H1 (cell line): ENCODE measurements at regions not wholly inside any gene's neighbourhood (a gene's known extent, or its start where the extent isn't known, plus 50 kb on each side); places are given as distances from the start of the nearest gene placed in this dataset.

ENCODE experiments used
- CTCF ChIA-PET: fragments of 300-600 bp; sonication (Branson Sonifier 250); formaldehyde crosslinking; loops from one replicate; lab custom pipeline; 2021; ENCODE audit not compliant: partially characterized antibody; lab: Charles Lee
- POLR2A ChIA-PET: fragments of 300-600 bp; sonication (Branson Sonifier 250); formaldehyde crosslinking; loops from one replicate; lab custom pipeline; 2021; ENCODE audit warnings: inconsistent platforms; ENCODE audit not compliant: partially characterized antibody; lab: Charles Lee
- DNase-seq, 2 experiments: peaks; one replicate each; pipeline versions ENCODE4 v3.0.0 to v3.0.0-alpha.2; 2010 to 2022; ENCODE audit warnings: low spot score in 2 of 2, low read depth in 1 of 2, mixed read lengths in 1 of 2
- FAIRE-seq: peaks from 2 replicates; lab custom pipeline; 2011; peaks lifted over from hg19 to GRCh38; lab: Jason Lieb, UNC
- H2AFZ ChIP-seq: 2 replicates; pipeline ENCODE4 v1.8.1; 2012; ENCODE audit warnings: low read length, inconsistent platforms
- H2AK5ac ChIP-seq: 2 replicates; pipeline ENCODE4 v1.6.1; 2013; ENCODE audit warnings: low read depth, low read length
- H2BK120ac ChIP-seq: replicated peaks from 2 replicates; pipeline ENCODE3; 2013; ENCODE audit warnings: low read depth, low read length, inconsistent platforms
- H2BK12ac ChIP-seq: 2 replicates; pipeline ENCODE4 v1.6.1; 2013; ENCODE audit warnings: low read depth, low read length
- H2BK15ac ChIP-seq: 2 replicates; pipeline ENCODE4 v1.6.1; 2013; ENCODE audit warnings: low read length
- H2BK20ac ChIP-seq: 2 replicates; pipeline ENCODE4 v1.6.1; 2013; ENCODE audit warnings: low read length
- H2BK5ac ChIP-seq: 2 replicates; pipeline ENCODE4 v1.6.1; 2013; ENCODE audit warnings: low read depth, low read length
- H3K14ac ChIP-seq: 2 replicates; pipeline ENCODE4 v1.6.1; 2013; ENCODE audit warnings: inconsistent platforms; ENCODE audit not compliant: insufficient read length
- H3K18ac ChIP-seq: 2 replicates; pipeline ENCODE4 v1.6.1; 2013; ENCODE audit warnings: low read length; ENCODE audit errors: extremely low read depth
- H3K23ac ChIP-seq: 2 replicates; pipeline ENCODE4 v1.6.1; 2013; ENCODE audit warnings: inconsistent platforms; ENCODE audit not compliant: insufficient read length
- H3K23me2 ChIP-seq: 2 replicates; pipeline ENCODE4 v1.6.1; 2013; ENCODE audit warnings: low read depth, low read length
- H3K27ac ChIP-seq: 2 replicates; pipeline ENCODE4 v1.6.1; 2011; ENCODE audit warnings: low read depth, low read length, inconsistent platforms
- H3K27me3 ChIP-seq, 4 experiments: replicated peaks in 1 of 4; 1 replicate in 1 of 4; 2 replicates in 3 of 4; pipeline versions ENCODE4 v1.6.1 to v1.8.1; 2011 to 2013; ENCODE audit warnings: low read length in 3 of 4, mild to moderate bottlenecking in 3 of 4, inconsistent platforms in 2 of 4, mixed read lengths in 2 of 4, moderate library complexity in 1 of 4; ENCODE audit not compliant: control insufficient read depth in 3 of 4, insufficient read depth in 3 of 4; ENCODE audit errors: extremely low read depth in 1 of 4
- H3K36me3 ChIP-seq, 4 experiments: 2 replicates each; pipeline versions ENCODE4 v1.6.1 to v1.8.1; 2011 to 2013; ENCODE audit warnings: mild to moderate bottlenecking in 4 of 4, low read length in 3 of 4, moderate library complexity in 2 of 4, control low read depth in 1 of 4, inconsistent platforms in 1 of 4; ENCODE audit not compliant: insufficient read depth in 4 of 4, control insufficient read depth in 2 of 4
- H3K4ac ChIP-seq: replicated peaks from 2 replicates; pipeline ENCODE3; 2013; ENCODE audit warnings: low read length, low read depth, mixed read lengths, inconsistent platforms; ENCODE audit not compliant: insufficient read length
- H3K4me1 ChIP-seq, 4 experiments: replicated peaks in 1 of 4; 1 replicate in 1 of 4; 2 replicates in 3 of 4; pipeline versions ENCODE4 v1.6.1 to v1.8.1; 2011 to 2013; ENCODE audit warnings: low read length in 3 of 4, inconsistent platforms in 2 of 4, mixed read lengths in 1 of 4; ENCODE audit not compliant: insufficient read depth in 4 of 4, control insufficient read depth in 3 of 4
- H3K4me2 ChIP-seq, 2 experiments: 2 replicates each; pipeline versions ENCODE4 v1.6.1 to v1.8.1; 2011 to 2013; ENCODE audit warnings: low read depth in 2 of 2, low read length in 2 of 2, control low read depth in 1 of 2, inconsistent platforms in 1 of 2, mild to moderate bottlenecking in 1 of 2; ENCODE audit not compliant: insufficient read depth in 1 of 2
- H3K4me3 ChIP-seq, 4 experiments: fragments of 200-600, 300-600 bp in 1 of 4; sonication (generic), shearing (Covaris generic), sonication (Bioruptor Twin) in 1 of 4; 2 replicates each; pipeline versions ENCODE4 v1.5.1 to v1.8.1; 2011 to 2016; ENCODE audit warnings: low read length in 4 of 4, low read depth in 3 of 4, control low read depth in 2 of 4, inconsistent platforms in 2 of 4, mild to moderate bottlenecking in 2 of 4, mixed read lengths in 1 of 4, moderate library complexity in 1 of 4; ENCODE audit not compliant: insufficient read depth in 2 of 4; ENCODE audit errors: extremely low read depth in 1 of 4
- H3K56ac ChIP-seq: replicated peaks from 2 replicates; pipeline ENCODE3; 2013; ENCODE audit warnings: low read depth, mild to moderate bottlenecking, mixed read lengths, low read length, inconsistent platforms; ENCODE audit not compliant: insufficient read length
- H3K79me1 ChIP-seq: 2 replicates; pipeline ENCODE4 v1.6.1; 2013; ENCODE audit warnings: low read depth, low read length, control low read depth
- H3K79me2 ChIP-seq, 2 experiments: 2 replicates each; pipeline versions ENCODE4 v1.6.1 to v1.8.1; 2012 to 2013; ENCODE audit warnings: low read length in 2 of 2, mild to moderate bottlenecking in 2 of 2, inconsistent platforms in 1 of 2; ENCODE audit not compliant: insufficient read depth in 2 of 2, control insufficient read depth in 1 of 2
- H3K9ac ChIP-seq, 4 experiments: replicated peaks in 1 of 4; 1 replicate in 1 of 4; 2 replicates in 3 of 4; pipeline versions ENCODE4 v1.6.1 to v1.8.1; 2011 to 2013; ENCODE audit warnings: low read depth in 3 of 4, low read length in 3 of 4, control low read depth in 2 of 4, mild to moderate bottlenecking in 2 of 4, moderate library complexity in 2 of 4, inconsistent platforms in 1 of 4; ENCODE audit errors: extremely low read depth in 1 of 4
- H3K9me3 ChIP-seq, 2 experiments: 2 replicates each; pipeline versions ENCODE4 v1.6.1 to v1.8.1; 2012 to 2013; ENCODE audit warnings: mild to moderate bottlenecking in 2 of 2, moderate library complexity in 2 of 2, control low read depth in 1 of 2, inconsistent platforms in 1 of 2, low read depth in 1 of 2, low read length in 1 of 2, mixed read lengths in 1 of 2; ENCODE audit not compliant: insufficient read depth in 2 of 2
- H4K20me1 ChIP-seq, 2 experiments: replicated peaks in 1 of 2; 2 replicates each; pipeline versions ENCODE3 to v1.8.1; 2011 to 2013; ENCODE audit warnings: inconsistent platforms in 2 of 2, low read length in 2 of 2, mild to moderate bottlenecking in 1 of 2; ENCODE audit not compliant: insufficient read depth in 2 of 2, control insufficient read depth in 1 of 2
- H4K5ac ChIP-seq: 2 replicates; pipeline ENCODE4 v1.6.1; 2013; ENCODE audit warnings: low read length, low read depth, mixed read lengths, inconsistent platforms; ENCODE audit not compliant: insufficient read length
- H4K8ac ChIP-seq: 2 replicates; pipeline ENCODE4 v1.8.0; 2013; ENCODE audit warnings: mild to moderate bottlenecking, moderate library complexity, low read length, inconsistent platforms; ENCODE audit not compliant: insufficient read depth; ENCODE audit errors: extremely low read depth
- H4K91ac ChIP-seq: replicated peaks from 2 replicates; pipeline ENCODE3; 2013; ENCODE audit warnings: low read length, mixed read lengths, inconsistent platforms; ENCODE audit not compliant: insufficient read length
- CEBPB ChIP-seq: IDR thresholded peaks from 2 replicates; pipeline ENCODE4 v1.6.1; 2012; ENCODE audit warnings: low read depth, low read length
- EGR1 ChIP-seq: IDR thresholded peaks from 2 replicates; pipeline ENCODE4 v1.6.1; 2011; ENCODE audit warnings: low read depth, low read length, borderline replicate concordance
- EZH2 ChIP-seq: fragments of 200-600 bp; sonication (generic); IDR thresholded peaks from 2 replicates; pipeline ENCODE4 v1.7.1; 2012; ENCODE audit warnings: low read depth, mild to moderate bottlenecking, moderate library complexity, low read length, inconsistent platforms; ENCODE audit not compliant: severe bottlenecking
- GABPA ChIP-seq: IDR thresholded peaks from 2 replicates; pipeline ENCODE4 v1.6.1; 2011; ENCODE audit warnings: mild to moderate bottlenecking, low read length, moderate library complexity, borderline replicate concordance; ENCODE audit not compliant: insufficient read depth
- PHF8 ChIP-seq: fragments of 200-600 bp; sonication (generic); conservative IDR thresholded peaks from 2 replicates; pipeline ENCODE4 v1.7.1; 2012; ENCODE audit warnings: low read depth, mild to moderate bottlenecking, inconsistent platforms, low read length, moderate library complexity
- whole genome bisulfite sequencing, 2 experiments: shearing (Covaris generic) in 1 of 2; methylation state at CpG; one replicate each; pipeline versions ENCODE4 v1.1.6 to v1.1.7; 2013 to 2015; ENCODE audit warnings: low lambda C conversion rate in 2 of 2, mixed read lengths in 2 of 2, inconsistent platforms in 1 of 2, low coverage in 1 of 2, missing lambda C conversion rate in 1 of 2; ENCODE audit not compliant: insufficient replicate concordance in 2 of 2, insufficient coverage in 1 of 2, insufficient read length in 1 of 2; ENCODE audit errors: extremely low coverage in 1 of 2, missing lambda C conversion rate in 1 of 2; 5-methylcytosine and 5-hydroxymethylcytosine counted together

GRCh38 chr13:23952796-23953195 lies 55.5 kb upstream of the C1QTNF9B start:
- H3K9ac ChIP-seq = no peak overlapping the region
- H3K23me2 ChIP-seq = no peaks in the 10 kb centered on the region
- H3K4me3 ChIP-seq = no peak overlapping the region
- no peak overlapping the region for H3K18ac ChIP-seq
- H2BK12ac ChIP-seq = no peak overlapping the region
- H3K27me3 ChIP-seq = no peaks in the 10 kb centered on the region
- no peak overlapping the region for H3K4me2 ChIP-seq
- H2BK15ac ChIP-seq = no peak overlapping the region
- no peak overlapping the region for H4K8ac ChIP-seq
- WGBS, 2 experiments = 89% methylated on average over 13 of the region's 13 CpGs; no CpG with 5 or more reads in 1 of the 2 experiments
- no peak for FAIRE-seq
- H3K36me3 ChIP-seq = no peaks in the 10 kb centered on the region
- H3K79me1 ChIP-seq = no peaks in the 10 kb centered on the region
- H3K27ac ChIP-seq = no peak overlapping the region
- POLR2A ChIA-PET = no interaction called here
- no peak overlapping the region for H3K4ac ChIP-seq
- H3K4me1 ChIP-seq = no peaks in the 10 kb centered on the region
- no peaks in the 10 kb centered on the region for H4K20me1 ChIP-seq
- H4K5ac ChIP-seq = no peak overlapping the region
- H3K79me2 ChIP-seq = no peaks in the 10 kb centered on the region
- no peak overlapping the region for H2BK120ac ChIP-seq
- CTCF ChIA-PET = interaction anchor here (0.7 to 6.3 kb wide), 7 partner anchors 7 to 278 kb away, joined by 3 to 60 read pairs (median 4); no protein-coding TSS in a partner anchor
- H3K14ac ChIP-seq = no peak overlapping the region
- H3K9me3 ChIP-seq = no peaks in the 10 kb centered on the region
- no peak overlapping the region for H2BK5ac ChIP-seq
- no peak overlapping the region for H2BK20ac ChIP-seq
- no peak overlapping the region for H3K56ac ChIP-seq
- no peak overlapping the region for H2AFZ ChIP-seq
- DNase-seq = no peak
- H4K91ac ChIP-seq = no peak overlapping the region
- H2AK5ac ChIP-seq = no peak overlapping the region
- H3K23ac ChIP-seq = no peak overlapping the region
- TF ChIP-seq GABPA (no peak), PHF8 (no peak), EZH2 (no peak), CEBPB (no peak), EGR1 (no peak)
